Spleen (tissue), 7 donors: ENCODE measurements at regions not wholly inside any gene's neighbourhood (a gene's known extent, or its start where the extent isn't known, plus 50 kb on each side); places are given as distances from the start of the nearest gene placed in this dataset.

ENCODE experiments used
- CTCF ChIP-seq, 11 experiments: fragments of 200-600 bp in 7 of 11; fragments of 450-650 bp in 4 of 11; sonication (generic) in 4 of 11; IDR thresholded peaks in 8 of 11; conservative IDR thresholded peaks in 3 of 11; 1 replicate in 7 of 11; 2 replicates in 4 of 11; pipeline versions ENCODE4 v1.4.0 to v1.8.0; 2016 to 2021; ENCODE audit warnings: antibody characterized with exemption in 11 of 11, inconsistent platforms in 4 of 11, mild to moderate bottlenecking in 1 of 11
- POLR2A ChIP-seq, 3 donors: fragments of 450-650 bp; IDR thresholded peaks; one replicate each; pipeline ENCODE4 v1.5.1; 2017; ENCODE audit warnings: antibody characterized with exemption in 3 of 3, mild to moderate bottlenecking in 1 of 3
- donor health status: DM: no; HTN: no; CAD: no; lungs with moderate emphysema.
- donor health status: DM: no; HTN: no; CAD: no.
- donor health status: DM: no; HTN: no; CAD: no.

- no peak for TF ChIP-seq POLR2A (IDR thresholded peaks at IDR 0.05)
- TF ChIP-seq CTCF (IDR thresholded peaks at IDR 0.05 in 8 of 11, conservative IDR thresholded peaks at IDR 0.05 in 3 of 11): no peak
Observed at GRCh38 chr7:37550426-37550825, 101.8 kb upstream of the ELMO1 start.
